ENCODE measurements at regions not wholly inside any gene's neighbourhood (a gene's known extent, or its start where the extent isn't known, plus 50 kb on each side); places are given as distances from the start of the nearest gene placed in this dataset.

GRCh38 chr3:139101396-139101795 lies 56.7 kb upstream of the PRR23C start:
- H3K4me3 Mint-ChIP-seq: no peak overlapping the region
- no peak overlapping the region for H3K27ac Mint-ChIP-seq (ENCODE audit: unreplicated experiment)
- no peaks in the 10 kb centered on the region for H3K36me3 Mint-ChIP-seq (ENCODE audit: low read depth)
- TF ChIP-seq CTCF (conservative IDR thresholded peaks at IDR 0.05): no peak
- no peaks in the 10 kb centered on the region for H3K4me1 Mint-ChIP-seq
- no peaks in the 10 kb centered on the region for H3K9me3 Mint-ChIP-seq
- peaks cover 5% of the 10 kb centered on the region for H3K27me3 Mint-ChIP-seq (ENCODE audit: low read depth)
- no peak for DNase-seq (ENCODE audit: low read depth, low spot score)

- Mint-ChIP-seq H3K4me1 (no peaks in the 10 kb centered on the region), H3K36me3 (ENCODE audit: low read depth) (no peaks in the 10 kb centered on the region), H3K9me3 (no peaks in the 10 kb centered on the region)
Measured at GRCh38 chr3:139103484-139103883, 58.8 kb upstream of the PRR23C start.

GRCh38 chr3:139104062-139104461 lies 59.4 kb upstream of the PRR23C start:
- Mint-ChIP-seq H3K4me3 (no peak overlapping the region), H3K36me3 (ENCODE audit: low read depth) (no peaks in the 10 kb centered on the region), H3K27me3 (ENCODE audit: low read depth) (no peaks in the 10 kb centered on the region), H3K9me3 (no peaks in the 10 kb centered on the region), H3K4me1 (no peaks in the 10 kb centered on the region), H3K27ac (ENCODE audit: unreplicated experiment) (no peak overlapping the region)
- TF ChIP-seq CTCF (conservative IDR thresholded peaks at IDR 0.05): no peak
- DNase-seq (ENCODE audit: low read depth, low spot score): no peak

More at GRCh38 chr3:139103484-139103883, 58.8 kb upstream of the PRR23C start:
- TF ChIP-seq CTCF (conservative IDR thresholded peaks at IDR 0.05): no peak
- DNase-seq (ENCODE audit: low read depth, low spot score): no peak
- H3K27ac Mint-ChIP-seq (ENCODE audit: unreplicated experiment): no peak overlapping the region
- H3K4me3 Mint-ChIP-seq: no peak overlapping the region
- H3K27me3 Mint-ChIP-seq (ENCODE audit: low read depth): no peaks in the 10 kb centered on the region

- H3K4me1 Mint-ChIP-seq: no peaks in the 10 kb centered on the region
- no peaks in the 10 kb centered on the region for H3K9me3 Mint-ChIP-seq
- H3K27me3 Mint-ChIP-seq (ENCODE audit: low read depth): peaks cover 5% of the 10 kb centered on the region
- no peak overlapping the region for H3K4me3 Mint-ChIP-seq
- H3K36me3 Mint-ChIP-seq (ENCODE audit: low read depth): no peaks in the 10 kb centered on the region
- TF ChIP-seq CTCF (conservative IDR thresholded peaks at IDR 0.05): no peak
- no peak for DNase-seq (ENCODE audit: low read depth, low spot score)
- H3K27ac Mint-ChIP-seq (ENCODE audit: unreplicated experiment): no peak overlapping the region
Measured at GRCh38 chr3:139105154-139105702, 60.5 kb upstream of the PRR23C start.

GRCh38 chr3:139106013-139106932 lies 61.6 kb upstream of the PRR23C start:
- Mint-ChIP-seq H3K27me3 (ENCODE audit: low read depth) (peaks cover 14% of the 10 kb centered on the region), H3K4me1 (no peaks in the 10 kb centered on the region), H3K9me3 (no peaks in the 10 kb centered on the region), H3K36me3 (ENCODE audit: low read depth) (no peaks in the 10 kb centered on the region), H3K4me3 (no peak overlapping the region), H3K27ac (ENCODE audit: unreplicated experiment) (no peak overlapping the region)
- no peak for DNase-seq (ENCODE audit: low read depth, low spot score)
- TF ChIP-seq CTCF (conservative IDR thresholded peaks at IDR 0.05): no peak

Data from neural crest cell (in vitro differentiated cells).